GM21576 (cell line): ENCODE measurements at regions not wholly inside any gene's neighbourhood (a gene's known extent, or its start where the extent isn't known, plus 50 kb on each side); places are given as distances from the start of the nearest gene placed in this dataset.
"Not testable (repeated sequence)": the region's sequence is repeated elsewhere in the genome, so short reads cannot be mapped to it uniquely, and the experiment has no call there.

Experiments used
- ATAC-seq: cut with Tn5 transposase; IDR thresholded peaks from one replicate; pipeline ENCODE4 v1.9.1; 2021; ENCODE audit warnings: mild to moderate bottlenecking, moderate library complexity; ENCODE audit not compliant: unreplicated experiment

- no peak for ATAC-seq
Observed at GRCh38 chr3:6242104-6242503, 618.8 kb upstream of the GRM7 start.

GRCh38 chr3:6248528-6248927 is 612.4 kb upstream of the GRM7 start:
- no peak for ATAC-seq

GRCh38 chr3:6249679-6250078 is 611.2 kb upstream of the GRM7 start:
- ATAC-seq = peak; percentile 69

DNA sequence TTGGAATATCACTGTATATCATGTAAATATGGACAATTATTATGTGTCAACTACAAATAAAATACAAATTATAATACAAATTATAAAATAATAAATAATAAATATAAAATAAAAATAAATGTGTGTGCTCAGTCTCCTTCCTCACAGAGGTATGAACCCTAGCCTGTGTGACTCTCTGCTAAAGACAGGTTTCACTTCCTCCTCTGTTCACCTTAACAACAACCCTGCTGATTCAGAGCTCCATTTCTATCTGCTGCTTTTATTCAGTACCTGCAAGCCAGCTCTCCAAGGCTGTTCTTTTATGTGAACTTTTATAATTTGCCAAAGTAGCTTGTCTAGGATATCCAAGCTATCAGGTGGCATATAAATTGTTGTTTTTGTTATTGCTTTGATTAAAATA is 610.7 kb upstream of the GRM7 start:
- ATAC-seq = peak; percentile 99

- ATAC-seq = no peak
Observed at GRCh38 chr3:6251612-6252400, 609.1 kb upstream of the GRM7 start.

DNA sequence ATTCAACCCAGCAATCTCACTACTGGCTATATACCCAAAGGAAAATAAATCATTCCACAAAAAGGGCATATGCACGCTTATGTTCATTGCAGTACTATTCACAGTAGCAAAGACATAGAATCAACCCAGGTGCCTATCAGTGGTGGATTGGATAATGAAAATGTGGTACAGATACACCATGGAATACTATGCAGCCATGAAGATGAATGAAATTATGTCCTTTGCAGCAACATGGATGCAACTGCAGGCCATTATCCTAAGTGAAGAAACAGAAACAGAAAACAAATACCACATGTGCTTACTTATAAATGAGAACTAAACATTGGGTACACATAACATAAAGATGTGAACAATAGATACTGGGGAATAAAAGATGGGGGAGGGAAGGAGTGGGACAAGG is 606.4 kb upstream of the GRM7 start:
- ATAC-seq = no peak

- ATAC-seq = no peak
Observed at GRCh38 chr3:6255229-6255628, 605.7 kb upstream of the GRM7 start.

DNA sequence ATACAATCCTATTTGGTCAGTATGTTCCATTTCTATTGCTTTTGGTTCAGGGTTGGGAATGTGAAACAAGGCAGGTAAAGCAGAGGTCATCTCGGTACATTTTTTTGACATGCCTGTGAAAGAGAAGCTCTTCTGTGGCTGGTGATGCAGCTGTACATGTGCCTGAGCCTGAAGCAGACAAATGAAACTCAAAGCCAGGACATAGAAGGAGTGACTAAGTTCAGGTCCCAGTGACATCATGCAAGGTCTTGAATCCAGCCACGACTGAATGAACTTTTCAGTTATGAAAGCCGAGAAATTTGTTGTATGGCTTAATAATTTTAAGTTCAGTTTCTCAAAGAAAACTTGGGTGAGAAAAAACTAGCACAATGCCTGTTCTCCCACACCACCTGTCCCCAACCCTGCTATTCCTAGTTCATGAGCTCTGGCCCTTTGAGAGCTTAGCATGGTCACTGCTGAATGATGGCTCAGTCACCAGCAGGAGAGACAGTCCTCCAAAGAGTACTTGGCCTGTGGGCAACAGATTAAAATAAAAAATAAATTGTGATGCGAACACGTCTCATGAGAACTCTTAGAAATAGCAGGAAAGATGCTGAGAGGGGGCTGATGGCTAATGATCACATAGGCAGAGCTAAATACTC is 600.2 kb upstream of the GRM7 start:
- ATAC-seq = peak; percentile 83

- ATAC-seq = no peak
Observed at GRCh38 chr3:6262010-6262409, 598.9 kb upstream of the GRM7 start.

DNA sequence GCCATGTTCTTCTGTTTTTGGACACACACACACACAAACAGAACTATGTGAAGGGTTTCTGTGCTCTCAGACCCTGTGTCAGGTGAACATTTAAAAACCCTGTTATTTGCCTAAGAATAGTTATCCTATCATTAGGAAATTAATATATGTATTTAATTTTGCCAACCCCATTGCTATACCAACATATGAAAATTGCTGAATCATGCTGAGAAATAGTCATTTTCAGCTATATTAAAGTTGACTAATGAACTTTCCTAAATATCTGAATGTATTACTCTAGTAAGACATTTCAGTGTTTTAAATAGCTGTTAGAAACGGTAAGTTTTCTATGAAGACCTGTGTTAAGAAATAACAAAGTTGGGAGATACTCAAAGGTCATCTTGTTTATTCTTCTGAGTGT is 596.9 kb upstream of the GRM7 start:
- no peak for ATAC-seq

- no peak for ATAC-seq
Observed at GRCh38 chr3:6264906-6265305, 596.0 kb upstream of the GRM7 start.

DNA sequence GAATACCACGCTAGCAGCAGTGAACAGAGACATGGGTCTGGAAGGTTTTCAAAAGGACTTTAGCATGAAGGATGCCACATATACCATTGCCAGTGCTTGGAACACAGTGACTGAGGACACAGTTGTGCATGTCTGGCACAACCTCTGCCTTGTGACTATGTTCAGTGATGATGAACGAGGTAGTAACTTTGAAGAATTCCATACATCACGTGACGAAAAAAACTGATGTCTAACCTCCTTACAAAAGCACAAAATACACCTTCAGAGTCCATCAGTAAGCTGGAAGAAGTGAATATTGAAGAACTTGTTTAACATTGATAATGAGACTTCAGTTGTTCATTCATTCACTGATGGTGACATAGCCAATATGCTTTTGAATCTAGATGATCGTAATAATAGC is 594.8 kb upstream of the GRM7 start:
- ATAC-seq = no peak

GRCh38 chr3:6273878-6274277 is 587.0 kb upstream of the GRM7 start:
- no peak for ATAC-seq

DNA sequence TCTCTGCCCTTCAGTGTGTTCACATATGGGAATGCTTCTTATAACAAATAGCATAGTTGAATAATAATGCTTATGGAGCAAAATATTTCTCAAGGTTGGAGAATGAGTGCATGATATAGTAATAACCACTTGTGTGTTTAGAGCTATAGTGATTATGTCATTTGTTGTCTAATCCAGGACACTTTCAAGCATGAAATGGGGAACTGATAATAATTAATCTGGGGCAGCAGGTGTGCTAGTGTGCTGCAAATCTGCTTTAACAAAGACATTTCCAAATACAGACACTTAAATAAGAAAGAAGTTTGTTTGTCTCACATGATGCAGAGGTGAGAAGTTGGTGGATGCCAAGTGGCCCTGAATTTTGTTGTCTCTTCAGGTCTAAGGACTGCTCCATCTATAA is 579.3 kb upstream of the GRM7 start:
- no peak for ATAC-seq

DNA sequence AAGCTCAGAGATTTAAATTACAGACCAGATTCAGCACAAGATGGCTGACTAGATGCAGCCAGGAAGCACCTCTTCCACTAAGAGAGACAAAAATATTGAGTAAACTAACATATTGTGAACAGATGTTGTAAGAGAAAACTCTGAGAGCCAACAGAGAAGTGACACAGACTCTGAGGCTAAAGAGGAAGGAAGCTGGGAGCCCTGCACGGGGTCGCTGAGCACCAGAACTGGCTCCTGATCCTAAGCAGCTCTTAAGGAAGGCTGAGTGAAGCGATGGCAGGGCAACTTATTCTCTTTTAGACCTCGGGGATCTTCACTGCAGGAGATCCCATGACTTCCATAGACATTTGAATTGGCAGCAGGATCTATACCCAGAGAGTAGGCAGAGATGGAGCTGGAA is 578.0 kb upstream of the GRM7 start:
- no peak for ATAC-seq

GRCh38 chr3:6287088-6287875 is 573.6 kb upstream of the GRM7 start:
- ATAC-seq = no peak

GRCh38 chr3:6301626-6302025 is 559.3 kb upstream of the GRM7 start:
- no peak for ATAC-seq

GRCh38 chr3:6315906-6316305 is 545.0 kb upstream of the GRM7 start:
- no peak for ATAC-seq

DNA sequence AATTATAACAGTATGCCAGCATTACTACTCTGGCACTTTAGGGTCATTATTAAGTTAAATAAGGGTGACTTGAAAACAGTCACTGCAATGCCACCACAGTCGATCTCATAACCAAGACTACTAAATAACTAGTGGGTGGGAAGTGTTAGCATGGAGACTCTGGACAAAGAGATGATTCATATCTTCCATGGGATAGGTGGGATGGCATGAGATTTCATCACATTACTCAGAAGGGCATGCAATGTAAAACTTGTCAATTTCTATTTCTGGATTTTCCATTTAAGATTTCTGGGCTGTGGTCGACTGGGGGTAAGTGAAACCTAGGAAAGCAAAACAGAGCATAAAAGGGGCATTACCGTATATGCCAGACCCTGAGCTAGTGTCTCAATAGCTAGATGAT is 538.9 kb upstream of the GRM7 start:
- no peak for ATAC-seq

DNA sequence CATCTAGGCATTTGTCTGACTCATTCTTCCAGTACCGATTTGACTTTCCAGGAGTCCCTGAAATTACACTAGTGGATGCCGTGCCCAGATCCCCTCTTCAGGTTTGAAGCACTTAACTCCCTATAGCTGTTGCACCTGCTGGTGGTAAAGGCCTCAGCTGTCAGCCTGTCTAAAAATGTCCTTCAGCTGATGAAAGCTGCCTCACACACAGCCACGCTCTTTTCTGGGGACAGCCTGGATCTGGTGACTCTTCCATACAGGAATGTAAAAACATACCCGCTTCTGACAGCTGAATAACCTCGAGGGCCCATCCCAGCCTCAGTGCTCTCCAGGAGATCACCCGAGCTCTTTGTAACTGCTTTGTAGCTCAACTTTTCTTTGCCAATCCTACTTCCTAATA is 534.1 kb upstream of the GRM7 start:
- no peak for ATAC-seq

DNA sequence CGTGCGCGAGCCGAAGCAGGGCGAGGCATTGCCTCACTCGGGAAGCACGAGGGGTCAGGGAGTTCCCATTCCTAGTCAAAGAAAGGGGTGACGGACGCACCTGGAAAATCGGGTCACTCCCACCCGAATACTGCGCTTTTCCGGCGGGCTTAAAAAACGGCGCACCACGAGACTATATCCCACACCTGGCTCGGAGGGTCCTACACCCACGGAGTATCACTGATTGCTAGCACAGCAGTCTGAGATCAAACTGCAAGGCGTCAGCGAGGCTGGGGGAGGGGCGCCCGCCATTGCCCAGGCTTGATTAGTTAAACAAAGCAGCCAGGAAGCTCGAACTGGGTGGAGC is 520.0 kb upstream of the GRM7 start:
- not testable (repeated sequence) for ATAC-seq

GRCh38 chr3:6351752-6352151 is 509.2 kb upstream of the GRM7 start:
- ATAC-seq = no peak
